Osteocyte (in vitro differentiated cells): ENCODE measurements at regions not wholly inside any gene's neighbourhood (a gene's known extent, or its start where the extent isn't known, plus 50 kb on each side); places are given as distances from the start of the nearest gene placed in this dataset.

Experiments used
- DNase-seq: peaks from one replicate; pipeline ENCODE4 v3.0.0; 2021; ENCODE audit warnings: mixed read lengths; ENCODE audit not compliant: unreplicated experiment; ENCODE audit errors: extremely low spot score
- H3K27ac Mint-ChIP-seq: one replicate; pipeline ENCODE4 v1.8.0; 2021; ENCODE audit warnings: mild to moderate bottlenecking, mixed read lengths; ENCODE audit not compliant: unreplicated experiment
- H3K27me3 Mint-ChIP-seq: one replicate; pipeline ENCODE4 v1.8.0; 2021; ENCODE audit warnings: mixed read lengths; ENCODE audit not compliant: unreplicated experiment
- H3K36me3 Mint-ChIP-seq: one replicate; pipeline ENCODE4 v1.8.0; 2021; ENCODE audit warnings: mixed read lengths; ENCODE audit not compliant: unreplicated experiment
- H3K4me1 Mint-ChIP-seq: one replicate; pipeline ENCODE4 v1.8.0; 2021; ENCODE audit warnings: mixed read lengths; ENCODE audit not compliant: unreplicated experiment
- H3K4me3 Mint-ChIP-seq: one replicate; pipeline ENCODE4 v1.8.0; 2021; ENCODE audit warnings: mild to moderate bottlenecking, moderate library complexity, mixed read lengths; ENCODE audit not compliant: unreplicated experiment
- H3K9me3 Mint-ChIP-seq: one replicate; pipeline ENCODE4 v1.8.0; 2021; ENCODE audit warnings: mixed read lengths; ENCODE audit not compliant: unreplicated experiment
- TF ChIP-seq, protein P1 (sequence below): fragments of 200-600 bp; sonication (generic); IDR thresholded peaks from 2 replicates; pipeline ENCODE4 v1.5.0; 2021; ENCODE audit warnings: antibody characterized with exemption, mild to moderate bottlenecking, moderate library complexity

DNA sequence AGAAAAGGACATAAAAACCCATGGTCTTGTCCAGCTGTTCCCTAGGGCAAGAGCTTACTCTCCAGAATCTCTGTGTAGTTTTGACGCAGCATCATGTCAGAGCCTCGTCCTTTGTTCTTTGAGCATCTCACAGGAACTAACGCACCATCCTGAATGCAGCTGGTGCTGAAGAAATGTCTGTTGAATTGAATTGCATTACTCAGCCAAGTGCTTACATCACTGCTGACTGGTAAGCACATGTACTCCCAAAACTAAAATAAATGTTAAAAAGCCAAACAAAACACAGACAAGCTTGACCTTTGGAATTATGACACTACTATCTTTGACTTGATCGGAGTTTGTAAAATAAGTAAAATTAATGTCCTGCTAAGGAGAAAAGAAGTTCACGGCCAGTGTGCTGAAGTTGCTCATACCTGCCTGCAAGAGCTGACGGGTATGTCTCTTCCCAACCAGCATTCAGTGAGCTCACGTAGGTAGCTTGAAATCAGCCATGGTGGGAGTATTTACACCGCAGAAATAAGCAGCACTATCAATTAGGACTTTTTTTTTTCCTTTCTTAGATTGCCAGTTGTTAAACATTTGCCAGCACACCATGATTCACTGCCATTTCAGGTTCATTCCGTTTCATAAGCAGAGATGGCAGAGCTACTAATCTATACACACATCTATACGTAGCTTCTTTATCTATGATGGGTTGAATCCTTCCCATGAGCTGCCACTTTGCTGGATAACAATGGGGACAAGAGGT is 310.6 kb upstream of the MSX2 start:
- Mint-ChIP-seq H3K36me3 (no peaks in the 10 kb centered on the region), H3K9me3 (no peaks in the 10 kb centered on the region), H3K4me1 (peaks cover 14% of the 10 kb centered on the region), H3K27me3 (no peaks in the 10 kb centered on the region), H3K4me3 (no peak overlapping the region), H3K27ac (no peak overlapping the region)
- DNase-seq: no peak
- TF ChIP-seq, protein P1, sequence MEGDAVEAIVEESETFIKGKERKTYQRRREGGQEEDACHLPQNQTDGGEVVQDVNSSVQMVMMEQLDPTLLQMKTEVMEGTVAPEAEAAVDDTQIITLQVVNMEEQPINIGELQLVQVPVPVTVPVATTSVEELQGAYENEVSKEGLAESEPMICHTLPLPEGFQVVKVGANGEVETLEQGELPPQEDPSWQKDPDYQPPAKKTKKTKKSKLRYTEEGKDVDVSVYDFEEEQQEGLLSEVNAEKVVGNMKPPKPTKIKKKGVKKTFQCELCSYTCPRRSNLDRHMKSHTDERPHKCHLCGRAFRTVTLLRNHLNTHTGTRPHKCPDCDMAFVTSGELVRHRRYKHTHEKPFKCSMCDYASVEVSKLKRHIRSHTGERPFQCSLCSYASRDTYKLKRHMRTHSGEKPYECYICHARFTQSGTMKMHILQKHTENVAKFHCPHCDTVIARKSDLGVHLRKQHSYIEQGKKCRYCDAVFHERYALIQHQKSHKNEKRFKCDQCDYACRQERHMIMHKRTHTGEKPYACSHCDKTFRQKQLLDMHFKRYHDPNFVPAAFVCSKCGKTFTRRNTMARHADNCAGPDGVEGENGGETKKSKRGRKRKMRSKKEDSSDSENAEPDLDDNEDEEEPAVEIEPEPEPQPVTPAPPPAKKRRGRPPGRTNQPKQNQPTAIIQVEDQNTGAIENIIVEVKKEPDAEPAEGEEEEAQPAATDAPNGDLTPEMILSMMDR: no peak

DNA sequence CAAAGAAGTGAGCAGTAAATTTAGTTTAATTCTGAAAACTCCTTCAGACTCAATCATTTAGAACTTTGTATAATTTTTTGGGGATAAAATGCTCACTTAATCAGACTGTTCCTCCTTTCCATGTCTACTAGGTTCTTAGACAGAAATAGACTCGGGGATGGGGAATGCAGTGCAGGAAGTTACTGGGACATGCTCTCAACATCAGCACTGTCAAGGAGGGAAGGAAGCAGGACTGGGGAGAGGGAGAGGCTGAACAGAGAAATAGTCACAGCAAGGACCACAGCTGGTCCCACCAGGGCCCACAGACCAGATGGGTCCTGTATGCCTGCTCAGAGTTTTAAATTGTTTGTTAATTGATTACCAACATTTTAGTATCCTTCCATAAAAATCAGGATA is 310.1 kb upstream of the MSX2 start:
- DNase-seq: no peak
- H3K4me1 Mint-ChIP-seq: peaks cover 20% of the 10 kb centered on the region
- H3K27ac Mint-ChIP-seq: no peak overlapping the region
- H3K27me3 Mint-ChIP-seq: no peaks in the 10 kb centered on the region
- H3K9me3 Mint-ChIP-seq: no peaks in the 10 kb centered on the region
- no peaks in the 10 kb centered on the region for H3K36me3 Mint-ChIP-seq
- H3K4me3 Mint-ChIP-seq: no peak overlapping the region
- TF ChIP-seq, protein P1: no peak

DNA sequence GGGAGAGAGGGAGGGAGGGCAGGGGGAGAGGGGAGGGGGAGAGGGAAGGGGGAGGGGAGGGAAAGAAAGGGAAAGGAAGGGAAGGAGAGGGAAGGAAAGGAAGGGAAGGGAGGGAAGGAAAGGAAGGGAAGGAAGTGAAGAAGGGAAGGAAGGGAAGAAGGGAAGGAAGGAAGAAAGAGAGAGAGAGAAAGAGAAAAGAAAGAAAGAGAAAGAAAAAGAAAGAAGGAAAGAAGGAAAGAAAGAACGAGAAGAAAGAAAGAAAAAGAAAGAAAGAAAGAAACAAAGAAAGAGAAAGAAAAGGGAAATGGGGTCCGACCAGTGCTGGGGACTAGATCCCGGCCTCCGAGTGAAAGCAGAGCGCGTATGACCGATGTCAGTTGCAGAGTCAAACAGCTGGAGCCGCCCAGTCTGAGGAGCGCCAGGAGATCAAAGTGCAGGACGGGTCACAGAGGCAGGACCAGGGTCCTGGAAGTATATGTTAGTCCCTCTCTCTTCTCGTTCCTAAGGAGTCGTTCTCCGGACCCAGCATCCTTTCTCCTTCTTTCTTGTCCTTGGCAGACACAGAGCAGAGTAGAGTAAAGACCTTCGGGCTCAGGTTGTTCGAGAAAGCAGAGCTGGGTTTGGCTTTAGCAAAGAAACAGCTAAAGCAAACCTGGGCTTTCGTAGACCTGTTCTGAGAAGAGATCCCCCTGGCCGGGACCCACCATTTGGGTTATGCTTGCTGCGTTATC is 305.4 kb upstream of the MSX2 start:
- TF ChIP-seq, protein P1: no peak
- H3K9me3 Mint-ChIP-seq: no peaks in the 10 kb centered on the region
- H3K27me3 Mint-ChIP-seq: no peaks in the 10 kb centered on the region
- H3K4me1 Mint-ChIP-seq: peaks cover 22% of the 10 kb centered on the region
- H3K27ac Mint-ChIP-seq: no peak overlapping the region
- DNase-seq: no peak
- H3K36me3 Mint-ChIP-seq: no peaks in the 10 kb centered on the region
- peak overlapping the region; percentile 74 for H3K4me3 Mint-ChIP-seq

DNA sequence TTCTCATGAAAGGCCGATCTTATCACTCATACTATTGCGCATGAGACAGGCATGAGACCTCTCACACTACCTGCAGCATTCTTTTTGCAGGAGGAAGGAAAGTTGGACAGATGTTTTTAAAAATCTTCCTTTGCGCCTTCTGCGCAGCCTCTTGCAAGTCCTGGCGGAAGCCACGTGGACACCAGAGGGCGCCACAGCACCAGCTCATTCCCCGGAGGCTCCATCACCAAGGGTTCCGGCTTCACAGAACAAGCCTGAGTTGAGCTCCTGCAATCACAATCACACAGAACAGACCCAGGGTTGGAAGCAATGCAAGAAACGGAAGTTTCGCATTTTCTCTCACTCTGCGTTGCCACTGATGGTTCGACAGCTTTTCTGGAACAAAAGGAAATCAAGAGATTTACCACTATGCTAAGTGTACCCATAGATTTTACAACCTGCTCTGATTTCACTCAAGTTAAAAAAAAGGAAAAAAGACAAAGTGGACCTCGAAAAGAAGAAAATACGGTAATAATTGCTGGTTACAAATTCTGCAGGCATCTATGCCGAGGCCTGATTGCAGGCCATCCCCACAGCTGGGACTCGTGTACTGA is 304.7 kb upstream of the MSX2 start:
- Mint-ChIP-seq H3K9me3 (no peaks in the 10 kb centered on the region), H3K27me3 (no peaks in the 10 kb centered on the region), H3K36me3 (no peaks in the 10 kb centered on the region), H3K4me3 (peak overlapping the region; percentile 74), H3K4me1 (peaks cover 20% of the 10 kb centered on the region), H3K27ac (no peak overlapping the region)
- DNase-seq: peak; percentile 96
- TF ChIP-seq, protein P1: peak; percentile 97
